NCI-H2196 (cell line): ENCODE measurements at regions not wholly inside any gene's neighbourhood (a gene's known extent, or its start where the extent isn't known, plus 50 kb on each side); places are given as distances from the start of the nearest gene placed in this dataset.
"Not testable (repeated sequence)": the region's sequence is repeated elsewhere in the genome, so short reads cannot be mapped to it uniquely, and the experiment has no call there.

ENCODE experiments used
- DNase-seq: peaks from one replicate; lab custom pipeline; 2025; ENCODE audit not compliant: unreplicated experiment; lab: John Stamatoyannopoulos, UW

- DNase-seq = not testable (repeated sequence)
Observed at GRCh38 chr21:25531538-25532250, 75.6 kb downstream of the MRPL39 start.

DNA sequence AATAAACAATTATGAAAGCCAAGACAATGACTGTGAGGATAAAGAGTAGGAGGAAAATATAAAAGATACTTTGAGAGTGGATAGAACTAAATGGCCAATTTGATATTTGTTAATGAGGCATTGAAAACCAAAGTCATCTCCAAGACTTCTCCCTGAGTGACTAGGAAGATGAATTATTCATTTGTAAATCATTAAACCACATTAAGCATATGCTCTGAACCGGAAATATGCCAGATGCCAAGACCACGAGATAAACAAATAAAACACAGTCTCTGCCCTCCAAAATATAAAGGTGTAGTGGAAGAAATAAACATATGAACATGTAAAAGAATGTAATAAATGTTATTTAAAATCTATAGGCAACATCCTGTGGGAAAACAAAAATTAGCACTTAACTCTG lies 78.8 kb downstream of the MRPL39 start:
- no peak for DNase-seq

- DNase-seq = no peak
Observed at GRCh38 chr21:25518491-25518911, 88.8 kb downstream of the MRPL39 start.

DNA sequence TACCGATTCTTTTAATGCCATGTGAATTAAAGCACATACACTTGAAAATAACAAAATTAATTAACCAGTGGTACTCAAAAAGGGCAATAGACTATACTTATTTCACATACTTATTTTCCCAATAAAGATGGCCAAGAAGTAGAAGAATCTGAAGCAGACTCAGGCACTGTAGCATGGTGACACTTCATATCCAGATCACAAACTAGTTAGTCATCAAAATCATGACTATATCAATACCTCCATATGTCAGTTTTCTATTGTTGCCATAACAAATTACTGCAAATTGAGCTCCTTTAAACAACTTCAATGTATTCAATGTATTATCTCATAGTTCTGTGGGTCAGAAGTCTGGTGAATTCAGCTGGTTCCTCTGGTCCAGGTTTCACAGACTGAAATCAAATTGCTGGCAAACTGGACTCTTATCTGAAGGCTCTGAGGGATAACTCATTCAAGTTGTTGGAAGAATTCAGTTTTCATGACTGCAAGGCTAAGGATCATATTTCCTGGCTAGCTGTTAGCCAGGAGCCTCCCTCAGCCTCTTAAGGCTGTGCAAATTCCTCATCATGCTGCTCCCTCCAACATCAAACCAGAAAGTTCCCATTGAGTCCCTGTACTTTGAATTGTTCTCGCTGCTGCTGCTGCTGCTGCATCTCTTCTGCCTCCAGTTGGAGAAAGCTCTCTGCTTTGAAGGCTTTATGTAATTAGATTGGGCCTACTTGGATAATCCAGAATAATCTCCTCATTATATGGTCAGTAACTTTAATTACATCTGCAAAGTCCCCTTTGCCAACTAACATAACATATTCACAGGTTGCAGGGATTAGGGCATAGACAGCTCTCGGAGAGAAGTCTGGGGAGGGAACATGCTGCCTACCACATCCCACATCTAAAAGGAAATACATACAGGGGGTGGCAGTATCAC lies 91.5 kb downstream of the MRPL39 start:
- no peak for DNase-seq

GRCh38 chr21:25513810-25514209 lies 93.5 kb downstream of the MRPL39 start:
- no peak for DNase-seq

DNA sequence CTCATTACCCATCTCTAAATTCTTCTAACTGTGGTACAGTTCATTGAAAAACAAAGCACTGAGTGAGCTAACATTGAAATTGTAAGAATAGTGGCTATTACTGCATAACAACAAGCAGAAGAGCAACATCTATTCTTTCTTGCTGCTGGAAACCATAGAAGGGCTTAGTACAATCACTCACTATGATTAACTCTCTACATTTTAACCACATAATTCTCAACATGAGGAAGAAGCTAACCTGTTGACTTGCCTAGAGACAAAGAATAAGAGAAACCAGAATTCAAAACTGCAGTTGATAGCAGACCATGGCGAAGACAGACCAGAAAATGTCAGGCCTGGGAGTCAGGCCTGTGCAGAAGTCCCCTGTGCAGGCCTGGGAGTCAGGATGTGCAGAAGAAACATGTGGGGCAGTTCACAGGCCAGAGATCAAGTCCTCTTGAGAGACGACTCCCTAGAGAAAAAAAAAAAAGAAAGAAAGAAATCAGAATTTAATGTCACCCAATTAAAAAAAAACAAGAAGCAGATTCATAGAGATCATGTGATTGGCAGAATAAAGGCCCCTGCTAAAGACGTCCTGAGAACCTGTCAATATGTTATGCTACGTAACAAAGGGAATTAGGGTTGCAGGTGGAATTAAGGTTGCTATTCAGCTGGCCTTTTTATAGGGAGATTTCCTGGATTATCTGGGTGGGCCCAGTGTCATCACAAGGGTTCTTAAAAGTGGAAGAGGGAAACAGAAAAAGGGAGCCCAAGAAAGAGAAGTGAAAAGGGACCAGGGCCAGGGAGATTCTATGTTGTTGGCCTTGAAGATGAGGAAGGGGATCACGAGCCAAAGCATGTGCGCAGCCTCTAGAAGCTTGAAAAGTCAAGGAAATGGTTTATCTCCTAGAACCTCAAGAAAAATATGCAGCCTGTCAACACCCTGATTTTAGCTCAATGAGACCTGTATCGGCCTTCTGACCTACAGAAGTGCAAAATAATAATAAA lies 94.9 kb downstream of the MRPL39 start:
- no peak for DNase-seq

GRCh38 chr21:25509862-25510261 lies 97.4 kb downstream of the MRPL39 start:
- no peak for DNase-seq

DNA sequence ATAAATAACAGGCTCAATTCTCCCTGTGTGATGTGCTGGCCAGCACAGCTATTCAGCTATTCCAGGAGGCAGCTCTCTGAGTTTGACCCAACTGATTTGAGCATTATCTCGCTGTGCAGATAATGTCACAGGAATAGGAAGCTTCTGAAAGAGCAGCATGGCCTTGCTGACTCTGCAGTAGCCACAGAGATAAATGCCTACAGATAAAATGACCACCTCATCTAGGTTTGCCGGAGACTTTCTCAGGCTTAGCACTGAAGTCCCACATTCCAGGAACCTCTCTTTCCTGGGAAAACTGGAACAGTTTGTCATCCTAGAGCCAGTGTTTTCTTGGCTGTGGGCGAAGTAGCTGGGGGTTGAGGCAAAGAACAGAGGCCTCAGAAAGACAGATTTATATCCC lies 98.9 kb downstream of the MRPL39 start:
- DNase-seq = no peak

GRCh38 chr21:25507522-25507921 lies 99.8 kb downstream of the MRPL39 start:
- DNase-seq = no peak

GRCh38 chr21:25506887-25507286 lies 100.4 kb downstream of the MRPL39 start:
- no peak for DNase-seq

- DNase-seq = no peak
Observed at GRCh38 chr21:25506261-25506660, 101.0 kb downstream of the MRPL39 start.

DNA sequence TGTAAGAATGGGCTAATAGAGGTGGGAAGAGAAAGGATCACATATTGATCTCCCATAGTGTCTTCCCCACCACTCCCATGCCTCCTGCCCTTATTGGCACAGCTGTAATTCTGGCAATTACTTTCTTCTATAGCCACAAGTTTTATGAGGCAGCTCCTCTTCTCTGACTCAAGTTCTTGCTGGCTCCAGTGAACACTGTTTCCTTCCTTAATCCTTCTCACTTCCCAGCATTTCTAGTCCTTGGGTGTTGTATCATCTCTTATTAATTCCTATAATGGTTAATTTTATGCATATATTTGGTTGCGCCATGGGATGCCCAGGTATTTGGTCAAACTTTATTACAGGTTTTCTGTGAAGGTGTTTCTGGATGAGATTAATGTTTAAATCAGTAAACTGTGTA lies 103.3 kb downstream of the MRPL39 start:
- DNase-seq = no peak

GRCh38 chr21:25501996-25502665 lies 105.2 kb downstream of the MRPL39 start:
- DNase-seq = no peak

DNA sequence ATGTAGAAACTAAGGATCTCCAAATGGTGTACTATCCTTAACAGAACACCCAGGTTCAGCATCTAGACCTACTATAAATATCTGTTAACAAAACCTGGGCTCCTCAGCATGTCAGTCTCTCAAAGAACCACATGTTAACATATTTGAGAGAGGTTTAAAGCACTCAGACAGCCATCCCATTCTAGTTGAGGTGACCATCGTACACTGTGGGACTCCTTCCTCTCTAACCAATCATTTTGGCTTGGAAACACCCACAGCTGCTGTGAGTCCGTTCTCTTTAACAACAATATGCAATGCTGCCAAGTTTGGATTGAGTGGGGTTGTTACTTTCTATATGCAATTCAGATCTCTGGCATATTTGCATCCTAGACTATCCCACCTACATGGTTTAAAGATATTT lies 105.8 kb downstream of the MRPL39 start:
- no peak for DNase-seq

DNA sequence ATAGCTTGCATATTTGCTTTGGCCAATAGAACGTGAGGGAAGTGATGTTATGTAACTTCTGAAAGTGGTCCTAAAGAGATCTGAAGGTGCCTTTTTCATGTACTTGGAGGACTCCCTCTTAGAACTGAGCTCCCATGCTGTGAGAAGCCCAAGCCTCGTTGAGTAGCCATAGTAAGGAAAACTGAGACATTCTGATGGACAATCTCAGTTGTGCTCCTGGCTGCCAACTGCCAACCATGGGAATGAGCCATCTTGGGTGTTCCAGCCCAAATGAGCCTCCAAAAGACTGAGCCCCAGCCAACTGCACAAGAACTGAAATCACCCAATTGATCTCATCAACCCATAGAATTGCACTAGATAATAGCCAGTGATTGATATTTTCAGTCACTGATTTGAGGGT lies 106.7 kb downstream of the MRPL39 start:
- DNase-seq = no peak

GRCh38 chr21:25496825-25497482 lies 110.3 kb downstream of the MRPL39 start:
- no peak for DNase-seq

DNA sequence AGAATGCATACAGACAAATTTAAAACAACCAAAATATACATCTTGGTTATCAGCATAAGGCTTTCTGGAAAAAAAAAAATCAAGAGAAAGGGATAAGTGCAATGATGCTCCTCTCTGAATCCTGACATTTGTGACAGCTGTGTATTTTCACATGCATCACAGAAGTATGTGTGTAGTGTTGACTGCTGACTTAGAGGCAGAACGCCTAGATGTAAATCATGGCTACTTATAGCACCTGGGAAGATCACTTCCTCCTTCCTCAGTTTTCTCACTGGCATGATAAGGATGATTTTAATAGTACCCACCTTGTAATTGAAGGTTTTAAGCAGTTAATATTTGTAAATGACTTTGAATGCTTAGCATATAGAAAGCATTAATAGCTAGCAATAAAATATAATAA lies 112.5 kb downstream of the MRPL39 start:
- no peak for DNase-seq

DNA sequence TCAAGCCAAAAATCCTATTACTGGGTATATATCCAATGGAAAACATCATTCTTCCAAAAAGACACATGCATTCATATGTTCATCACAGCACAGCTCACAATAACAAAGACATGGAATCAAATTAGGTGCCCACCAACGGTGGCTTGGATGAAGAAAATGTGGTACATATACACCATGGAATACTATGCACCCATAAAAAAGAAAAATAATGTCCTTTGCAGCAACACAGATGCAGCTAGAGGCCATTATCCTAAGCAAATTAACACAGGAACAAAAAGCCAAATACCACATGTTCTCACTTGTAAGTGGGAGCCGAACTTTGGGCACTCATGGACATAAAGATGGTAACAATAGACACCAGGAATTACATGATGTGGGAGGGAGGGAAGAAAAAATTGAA lies 113.6 kb downstream of the MRPL39 start:
- DNase-seq = no peak

DNA sequence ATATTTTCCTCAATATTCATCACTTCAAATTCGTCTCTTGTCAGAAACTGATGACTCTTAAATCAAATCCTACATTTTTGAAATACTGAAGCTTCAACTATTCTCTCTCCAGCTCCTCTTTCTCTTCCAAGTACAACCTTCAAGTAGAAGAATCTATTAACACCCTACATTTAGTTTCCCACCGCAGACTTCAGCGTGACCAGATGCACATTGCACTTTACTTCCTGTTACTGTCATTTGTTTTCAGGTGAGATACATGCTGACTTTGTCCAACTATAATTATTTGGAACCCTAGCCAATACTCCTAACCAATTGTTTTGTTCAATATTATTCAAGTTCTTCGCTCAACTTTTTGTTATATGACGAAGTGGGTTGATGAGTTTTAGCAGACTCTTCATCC lies 116.0 kb downstream of the MRPL39 start:
- no peak for DNase-seq

DNA sequence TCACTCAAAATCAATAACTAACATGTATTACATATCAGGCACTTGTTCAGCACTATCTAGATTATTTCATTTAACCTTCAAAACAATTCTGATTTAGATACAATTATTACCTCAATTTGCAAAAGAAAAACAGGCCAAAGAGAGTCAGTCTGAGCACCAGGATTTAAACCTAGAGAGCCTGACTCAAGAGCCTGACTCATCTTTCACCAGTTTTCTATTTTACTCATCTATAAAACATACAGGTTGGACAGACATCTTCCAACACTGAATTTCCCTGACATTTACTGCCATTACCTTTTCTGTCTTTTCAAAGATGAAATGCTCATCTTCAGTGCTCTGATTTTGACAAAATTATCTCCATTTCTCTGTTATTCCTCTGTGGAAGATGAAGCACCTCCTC lies 116.5 kb downstream of the MRPL39 start:
- DNase-seq = no peak
